DND-41 (cell line): ENCODE measurements at regions not wholly inside any gene's neighbourhood (a gene's known extent, or its start where the extent isn't known, plus 50 kb on each side); places are given as distances from the start of the nearest gene placed in this dataset.

ENCODE experiments used
- ATAC-seq: fragments of 200-7000 bp; cut with Tn5 transposase; 3 replicates; pipeline ENCODE4 v1.9.1; 2021; ENCODE audit warnings: low read depth; ENCODE audit not compliant: insufficient read depth
- DNase-seq: peaks from one replicate; pipeline ENCODE4 v3.0.0-alpha.2; 2020
- H2AFZ ChIP-seq: 2 replicates; pipeline ENCODE4 v1.6.0; 2012; ENCODE audit warnings: low read depth, low read length
- H3K27ac ChIP-seq: 2 replicates; pipeline ENCODE4 v1.5.1; 2012; ENCODE audit warnings: low read length, inconsistent platforms
- H3K27me3 ChIP-seq: fragments of 200-600 bp; sonication (generic); 2 replicates; pipeline ENCODE4 v1.6.0; 2012; ENCODE audit warnings: low read length, mild to moderate bottlenecking, inconsistent platforms; ENCODE audit not compliant: insufficient read depth, poor library complexity
- H3K36me3 ChIP-seq: 2 replicates; pipeline ENCODE4 v1.5.1; 2012; ENCODE audit warnings: low read length, inconsistent platforms; ENCODE audit not compliant: insufficient read depth
- H3K4me1 ChIP-seq: 2 replicates; pipeline ENCODE4 v1.5.1; 2012; ENCODE audit warnings: mild to moderate bottlenecking, low read length; ENCODE audit not compliant: insufficient read depth
- H3K4me2 ChIP-seq: 2 replicates; pipeline ENCODE4 v1.6.0; 2012; ENCODE audit warnings: mild to moderate bottlenecking, moderate library complexity, low read length, inconsistent platforms; ENCODE audit not compliant: insufficient read depth
- H3K4me3 ChIP-seq, 2 experiments: fragments of 200-600 bp in 1 of 2; shearing (Covaris generic) in 1 of 2; 2 replicates each; pipeline ENCODE4 v1.5.1; 2012 to 2016; ENCODE audit warnings: inconsistent platforms in 2 of 2, low read length in 2 of 2, mild to moderate bottlenecking in 2 of 2, low read depth in 1 of 2, moderate library complexity in 1 of 2
- H3K79me2 ChIP-seq: 2 replicates; pipeline ENCODE4 v1.6.0; 2012; ENCODE audit warnings: low read length, inconsistent platforms; ENCODE audit not compliant: insufficient read depth
- H3K9ac ChIP-seq: 2 replicates; pipeline ENCODE4 v1.6.0; 2012; ENCODE audit warnings: low read depth, mild to moderate bottlenecking, inconsistent platforms, low read length, moderate library complexity
- H3K9me3 ChIP-seq: 2 replicates; pipeline ENCODE4 v1.5.1; 2012; ENCODE audit warnings: low read length, moderate library complexity, mild to moderate bottlenecking, inconsistent platforms; ENCODE audit not compliant: insufficient read depth, severe bottlenecking
- H4K20me1 ChIP-seq: 2 replicates; pipeline ENCODE4 v1.6.0; 2012; ENCODE audit warnings: low read length; ENCODE audit not compliant: insufficient read depth
- EZH2 ChIP-seq: IDR thresholded peaks from 3 replicates; pipeline ENCODE4 v1.6.1; 2012; ENCODE audit warnings: borderline replicate concordance, low read depth, mild to moderate bottlenecking, moderate library complexity, low read length, inconsistent platforms; ENCODE audit not compliant: severe bottlenecking
- TF ChIP-seq, protein P1 (sequence below): IDR thresholded peaks from 2 replicates; pipeline ENCODE4 v1.5.1; 2012; ENCODE audit warnings: borderline replicate concordance, low read length, moderate library complexity, mild to moderate bottlenecking; ENCODE audit not compliant: poor library complexity, severe bottlenecking; ENCODE audit errors: extremely low read depth

DNA sequence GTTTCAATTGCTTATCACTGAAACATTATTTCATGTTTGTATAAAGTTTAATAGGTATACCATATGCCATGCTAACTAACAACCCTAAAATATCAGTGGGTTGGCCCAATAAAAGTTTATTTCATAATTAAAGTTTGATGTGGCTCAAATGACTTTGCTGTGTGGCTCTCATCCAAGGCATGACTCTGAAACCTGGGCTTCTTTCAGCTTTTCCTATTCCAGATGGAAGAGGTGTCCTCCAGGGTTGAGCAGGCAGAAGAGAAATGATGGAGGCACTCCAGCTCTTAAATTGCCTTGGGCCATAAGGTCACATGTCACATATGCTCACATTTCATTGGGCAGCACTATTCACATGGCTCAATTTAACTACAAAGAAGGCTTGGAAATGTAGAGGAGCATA is 101.9 kb downstream of the MACIR start:
- no peaks in the 10 kb centered on the region for H3K4me1 ChIP-seq
- H3K9ac ChIP-seq: no peak overlapping the region
- no peak overlapping the region for H3K4me2 ChIP-seq
- H3K4me3 ChIP-seq: no peak overlapping the region
- H3K79me2 ChIP-seq: no peaks in the 10 kb centered on the region
- DNase-seq (no peak), ATAC-seq (no peak)
- TF ChIP-seq EZH2: no peak
- TF ChIP-seq, protein P1, sequence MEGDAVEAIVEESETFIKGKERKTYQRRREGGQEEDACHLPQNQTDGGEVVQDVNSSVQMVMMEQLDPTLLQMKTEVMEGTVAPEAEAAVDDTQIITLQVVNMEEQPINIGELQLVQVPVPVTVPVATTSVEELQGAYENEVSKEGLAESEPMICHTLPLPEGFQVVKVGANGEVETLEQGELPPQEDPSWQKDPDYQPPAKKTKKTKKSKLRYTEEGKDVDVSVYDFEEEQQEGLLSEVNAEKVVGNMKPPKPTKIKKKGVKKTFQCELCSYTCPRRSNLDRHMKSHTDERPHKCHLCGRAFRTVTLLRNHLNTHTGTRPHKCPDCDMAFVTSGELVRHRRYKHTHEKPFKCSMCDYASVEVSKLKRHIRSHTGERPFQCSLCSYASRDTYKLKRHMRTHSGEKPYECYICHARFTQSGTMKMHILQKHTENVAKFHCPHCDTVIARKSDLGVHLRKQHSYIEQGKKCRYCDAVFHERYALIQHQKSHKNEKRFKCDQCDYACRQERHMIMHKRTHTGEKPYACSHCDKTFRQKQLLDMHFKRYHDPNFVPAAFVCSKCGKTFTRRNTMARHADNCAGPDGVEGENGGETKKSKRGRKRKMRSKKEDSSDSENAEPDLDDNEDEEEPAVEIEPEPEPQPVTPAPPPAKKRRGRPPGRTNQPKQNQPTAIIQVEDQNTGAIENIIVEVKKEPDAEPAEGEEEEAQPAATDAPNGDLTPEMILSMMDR: no peak
- H3K27me3 ChIP-seq: no peaks in the 10 kb centered on the region
- no peak overlapping the region for H2AFZ ChIP-seq
- no peak overlapping the region for H3K27ac ChIP-seq
- no peaks in the 10 kb centered on the region for H3K36me3 ChIP-seq
- no peaks in the 10 kb centered on the region for H4K20me1 ChIP-seq
- H3K9me3 ChIP-seq: no peaks in the 10 kb centered on the region

DNA sequence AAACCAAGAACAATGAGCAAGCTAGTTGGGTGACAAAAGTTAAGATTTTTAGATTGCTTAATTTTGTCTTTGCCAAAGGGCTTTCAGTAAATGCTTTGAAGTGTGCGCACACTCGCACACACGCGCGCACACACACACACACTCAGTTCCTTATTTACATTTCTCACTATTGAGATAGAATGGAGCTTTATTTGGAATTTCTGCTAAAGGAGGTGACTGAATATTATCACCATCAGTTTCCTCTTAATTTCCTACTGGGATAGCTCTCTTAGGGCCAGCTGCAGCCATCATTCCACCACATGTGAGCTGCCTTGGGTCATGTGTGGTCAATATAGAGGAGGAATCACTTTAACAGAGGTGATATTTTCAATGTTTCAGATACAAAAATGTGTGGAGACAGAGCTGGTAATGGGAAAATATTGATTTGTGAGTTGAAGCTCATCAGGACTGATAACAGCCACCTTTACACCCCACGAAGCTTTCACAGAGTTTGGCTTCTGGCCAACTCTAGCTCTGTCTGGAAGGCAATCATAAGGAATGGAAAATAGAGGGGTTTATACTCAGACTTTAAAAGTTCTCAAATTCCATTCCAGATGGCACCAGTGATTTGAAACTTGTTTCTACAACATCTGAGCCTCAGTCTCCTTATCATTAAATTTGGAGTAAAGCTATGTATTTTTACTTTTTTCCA is 99.9 kb downstream of the MACIR start:
- Histone ChIP-seq H3K9ac (no peak overlapping the region), H3K79me2 (no peaks in the 10 kb centered on the region), H3K4me3 (no peak overlapping the region), H3K9me3 (no peaks in the 10 kb centered on the region), H4K20me1 (no peaks in the 10 kb centered on the region), H2AFZ (no peak overlapping the region), H3K27ac (no peak overlapping the region), H3K27me3 (no peaks in the 10 kb centered on the region), H3K4me2 (no peak overlapping the region), H3K4me1 (no peaks in the 10 kb centered on the region), H3K36me3 (no peaks in the 10 kb centered on the region)
- ATAC-seq (no peak), DNase-seq (no peak)
- TF ChIP-seq EZH2: no peak
- TF ChIP-seq, protein P1: no peak

DNA sequence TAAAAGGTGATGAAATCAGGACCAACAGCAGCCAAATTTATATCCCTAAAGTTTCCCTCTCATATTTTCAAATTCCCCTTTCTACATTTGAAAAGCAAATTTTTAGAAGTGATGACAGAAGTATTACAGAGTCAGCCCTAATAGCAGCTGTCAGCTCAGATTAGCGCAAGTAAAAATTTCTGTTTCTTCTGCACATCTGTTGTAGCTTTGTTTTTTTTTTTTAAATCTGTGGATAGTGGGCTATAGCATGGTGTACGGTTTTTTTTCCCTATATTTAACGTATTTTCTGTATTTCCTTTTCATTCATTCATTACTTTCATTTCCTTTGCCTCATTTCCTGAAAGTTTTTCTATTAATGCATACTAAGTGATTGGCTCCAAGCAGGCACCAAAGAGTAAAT is 99.1 kb downstream of the MACIR start:
- ATAC-seq (no peak), DNase-seq (no peak)
- Histone ChIP-seq H2AFZ (no peak overlapping the region), H3K27ac (no peak overlapping the region), H3K27me3 (no peaks in the 10 kb centered on the region), H3K9me3 (no peaks in the 10 kb centered on the region), H3K36me3 (no peaks in the 10 kb centered on the region), H3K4me2 (no peak overlapping the region), H3K79me2 (no peaks in the 10 kb centered on the region), H3K9ac (no peak overlapping the region), H4K20me1 (no peaks in the 10 kb centered on the region), H3K4me1 (no peaks in the 10 kb centered on the region), H3K4me3 (no peak overlapping the region)
- TF ChIP-seq EZH2: no peak
- TF ChIP-seq, protein P1: no peak
